Breast epithelium (tissue), 3 donors: ENCODE measurements at regions not wholly inside any gene's neighbourhood (a gene's known extent, or its start where the extent isn't known, plus 50 kb on each side); places are given as distances from the start of the nearest gene placed in this dataset.

Source experiments
- POLR2A ChIP-seq: fragments of 450-650 bp; IDR thresholded peaks from one replicate; pipeline ENCODE4 v1.6.1; 2016; ENCODE audit warnings: antibody characterized with exemption, mild to moderate bottlenecking, moderate library complexity
- TF ChIP-seq, protein P1 (sequence below), 3 donors: fragments of 450-650 bp; IDR thresholded peaks; one replicate each; pipeline ENCODE4 v1.5.1; 2016 to 2017; ENCODE audit warnings: antibody characterized with exemption in 3 of 3, mild to moderate bottlenecking in 3 of 3, moderate library complexity in 3 of 3

DNA sequence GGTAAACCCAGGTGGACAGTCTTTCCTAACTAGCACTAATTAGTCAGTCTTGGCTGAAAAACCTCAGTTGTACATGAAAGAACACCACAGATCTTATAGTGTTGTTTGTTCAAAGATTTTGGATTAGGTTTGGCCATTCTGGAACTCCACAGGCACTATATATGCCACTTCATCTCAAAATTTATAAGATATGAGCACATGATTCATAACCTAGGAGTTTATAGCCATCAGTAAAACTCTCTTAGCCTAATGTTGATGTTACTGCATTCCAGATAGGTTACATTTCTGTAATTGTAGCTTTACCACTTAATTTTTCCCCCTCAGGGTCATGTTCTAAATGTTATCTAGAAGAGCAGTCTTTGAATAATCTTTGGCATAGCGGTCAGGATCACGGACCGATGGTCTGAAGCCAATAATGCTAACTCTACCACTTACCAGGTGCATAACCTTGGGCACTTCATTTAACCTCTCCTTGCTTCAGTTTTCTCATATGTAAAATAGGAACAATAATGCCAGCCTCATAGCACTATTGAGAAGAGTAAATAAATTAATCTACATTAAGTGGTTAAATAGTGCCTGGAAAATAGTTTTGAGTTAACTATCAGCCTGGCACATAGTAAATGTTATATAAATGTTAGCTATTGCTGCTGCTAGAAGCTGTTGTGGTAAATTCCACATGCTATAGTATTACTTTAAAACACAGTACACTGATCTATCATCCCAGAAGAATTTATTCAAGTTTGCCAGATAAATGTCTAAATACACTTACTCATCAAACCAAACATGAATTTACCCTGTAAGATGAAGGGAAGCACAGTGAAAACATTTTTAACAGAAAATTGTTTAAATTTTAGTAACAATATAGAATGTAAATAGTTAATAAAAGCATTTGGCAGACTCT, 743.9 kb downstream of the NR2F1-AS1 start:
- TF ChIP-seq POLR2A = no peak
- TF ChIP-seq, protein P1, sequence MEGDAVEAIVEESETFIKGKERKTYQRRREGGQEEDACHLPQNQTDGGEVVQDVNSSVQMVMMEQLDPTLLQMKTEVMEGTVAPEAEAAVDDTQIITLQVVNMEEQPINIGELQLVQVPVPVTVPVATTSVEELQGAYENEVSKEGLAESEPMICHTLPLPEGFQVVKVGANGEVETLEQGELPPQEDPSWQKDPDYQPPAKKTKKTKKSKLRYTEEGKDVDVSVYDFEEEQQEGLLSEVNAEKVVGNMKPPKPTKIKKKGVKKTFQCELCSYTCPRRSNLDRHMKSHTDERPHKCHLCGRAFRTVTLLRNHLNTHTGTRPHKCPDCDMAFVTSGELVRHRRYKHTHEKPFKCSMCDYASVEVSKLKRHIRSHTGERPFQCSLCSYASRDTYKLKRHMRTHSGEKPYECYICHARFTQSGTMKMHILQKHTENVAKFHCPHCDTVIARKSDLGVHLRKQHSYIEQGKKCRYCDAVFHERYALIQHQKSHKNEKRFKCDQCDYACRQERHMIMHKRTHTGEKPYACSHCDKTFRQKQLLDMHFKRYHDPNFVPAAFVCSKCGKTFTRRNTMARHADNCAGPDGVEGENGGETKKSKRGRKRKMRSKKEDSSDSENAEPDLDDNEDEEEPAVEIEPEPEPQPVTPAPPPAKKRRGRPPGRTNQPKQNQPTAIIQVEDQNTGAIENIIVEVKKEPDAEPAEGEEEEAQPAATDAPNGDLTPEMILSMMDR (IDR thresholded peaks at IDR 0.05) = no peak
